ENCODE measurements at regions not wholly inside any gene's neighbourhood (a gene's known extent, or its start where the extent isn't known, plus 50 kb on each side); places are given as distances from the start of the nearest gene placed in this dataset.

DNA sequence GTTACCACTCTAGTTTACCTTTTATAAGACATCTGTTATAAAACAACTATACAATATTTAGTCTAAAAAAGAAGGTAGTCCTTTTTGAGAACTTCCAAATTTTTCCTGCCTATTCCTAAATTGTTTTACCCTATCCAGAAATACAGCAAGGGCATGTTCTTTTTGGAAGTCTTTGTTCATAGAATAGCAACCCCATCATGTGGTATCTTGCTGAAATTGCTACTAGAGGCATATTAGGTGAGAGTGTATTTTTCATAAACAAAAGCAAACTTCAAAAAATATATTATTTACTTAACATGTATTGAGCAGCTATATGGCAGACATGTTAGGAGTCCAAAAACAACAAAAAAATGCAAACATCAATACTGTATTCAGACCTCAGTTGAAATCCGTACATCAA is 371.8 kb upstream of the NRSN1 start:
- Histone ChIP-seq H3K4me3 (replicated peaks in 1 of 4; ENCODE audit: control extremely low read depth in 1 of 4, insufficient read depth in 1 of 4, low read depth in 3 of 4, low read length in 4 of 4) (no peak overlapping the region), H3K4me1 (ENCODE audit: control insufficient read depth, extremely low read depth, insufficient read depth, low read length) (no peaks in the 10 kb centered on the region), H3K9ac (ENCODE audit: insufficient read depth, low read length) (no peak overlapping the region), H3K9me3 (ENCODE audit: control insufficient read depth, insufficient read depth, low read depth, low read length) (no peaks in the 10 kb centered on the region), H3K27ac (ENCODE audit: insufficient read depth, low read length) (no peak overlapping the region), H2AFZ (ENCODE audit: low read length) (no peak overlapping the region), H3K36me3 (ENCODE audit: control insufficient read depth, insufficient read depth, low read length) (no peaks in the 10 kb centered on the region), H3K27me3 (ENCODE audit: control insufficient read depth, insufficient read depth, low read length) (no peaks in the 10 kb centered on the region), H3K79me2 (ENCODE audit: control insufficient read depth, insufficient read depth, low read length) (no peaks in the 10 kb centered on the region), H4K20me1 (ENCODE audit: control insufficient read depth, extremely low read depth, insufficient read depth, low read length) (no peaks in the 10 kb centered on the region), H3K4me2 (ENCODE audit: extremely low read depth, insufficient read depth, low read length) (no peak overlapping the region)
- TF ChIP-seq EZH2 (IDR thresholded peaks at IDR 0.05; ENCODE audit: low read length, missing control alignments), result no peak
- TF ChIP-seq, protein P1, sequence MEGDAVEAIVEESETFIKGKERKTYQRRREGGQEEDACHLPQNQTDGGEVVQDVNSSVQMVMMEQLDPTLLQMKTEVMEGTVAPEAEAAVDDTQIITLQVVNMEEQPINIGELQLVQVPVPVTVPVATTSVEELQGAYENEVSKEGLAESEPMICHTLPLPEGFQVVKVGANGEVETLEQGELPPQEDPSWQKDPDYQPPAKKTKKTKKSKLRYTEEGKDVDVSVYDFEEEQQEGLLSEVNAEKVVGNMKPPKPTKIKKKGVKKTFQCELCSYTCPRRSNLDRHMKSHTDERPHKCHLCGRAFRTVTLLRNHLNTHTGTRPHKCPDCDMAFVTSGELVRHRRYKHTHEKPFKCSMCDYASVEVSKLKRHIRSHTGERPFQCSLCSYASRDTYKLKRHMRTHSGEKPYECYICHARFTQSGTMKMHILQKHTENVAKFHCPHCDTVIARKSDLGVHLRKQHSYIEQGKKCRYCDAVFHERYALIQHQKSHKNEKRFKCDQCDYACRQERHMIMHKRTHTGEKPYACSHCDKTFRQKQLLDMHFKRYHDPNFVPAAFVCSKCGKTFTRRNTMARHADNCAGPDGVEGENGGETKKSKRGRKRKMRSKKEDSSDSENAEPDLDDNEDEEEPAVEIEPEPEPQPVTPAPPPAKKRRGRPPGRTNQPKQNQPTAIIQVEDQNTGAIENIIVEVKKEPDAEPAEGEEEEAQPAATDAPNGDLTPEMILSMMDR (conservative IDR thresholded peaks at IDR 0.05 in 1 of 2, IDR thresholded peaks at IDR 0.05 in 1 of 2; ENCODE audit: low read depth in 1 of 2, low read length in 2 of 2), result no peak
- DNase-seq (ENCODE audit: low read depth in 2 of 2), result peak in 1 of 2 donors; percentile 9

DNA sequence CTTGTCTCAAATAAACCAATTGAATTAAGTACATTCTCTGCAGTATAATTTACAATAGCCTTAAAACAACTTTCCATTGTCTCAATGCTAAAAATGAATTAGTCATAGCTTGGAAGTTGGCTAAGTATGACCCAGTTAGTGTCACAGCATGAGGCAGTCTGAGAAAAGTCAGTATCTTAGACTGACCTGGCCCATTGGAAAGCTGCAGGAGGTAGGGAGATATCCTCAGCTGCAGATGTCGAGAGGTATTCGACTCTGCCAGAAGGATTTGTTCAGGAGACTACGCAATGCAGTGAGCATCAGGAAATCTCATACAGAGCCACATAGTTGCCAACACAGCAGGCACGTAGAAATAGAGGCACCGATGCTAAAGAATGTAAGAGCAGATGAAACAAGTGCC is 350.9 kb upstream of the NRSN1 start:
- Histone ChIP-seq H3K27ac (ENCODE audit: insufficient read depth, low read length) (no peak overlapping the region), H3K4me1 (ENCODE audit: control insufficient read depth, extremely low read depth, insufficient read depth, low read length) (no peaks in the 10 kb centered on the region), H3K9ac (ENCODE audit: insufficient read depth, low read length) (no peak overlapping the region), H3K9me3 (ENCODE audit: control insufficient read depth, insufficient read depth, low read depth, low read length) (no peaks in the 10 kb centered on the region), H3K36me3 (ENCODE audit: control insufficient read depth, insufficient read depth, low read length) (no peaks in the 10 kb centered on the region), H3K4me3 (replicated peaks in 1 of 4; ENCODE audit: control extremely low read depth in 1 of 4, insufficient read depth in 1 of 4, low read depth in 3 of 4, low read length in 4 of 4) (no peak overlapping the region), H4K20me1 (ENCODE audit: control insufficient read depth, extremely low read depth, insufficient read depth, low read length) (no peaks in the 10 kb centered on the region), H2AFZ (ENCODE audit: low read length) (no peak overlapping the region), H3K4me2 (ENCODE audit: extremely low read depth, insufficient read depth, low read length) (no peak overlapping the region), H3K79me2 (ENCODE audit: control insufficient read depth, insufficient read depth, low read length) (no peaks in the 10 kb centered on the region), H3K27me3 (ENCODE audit: control insufficient read depth, insufficient read depth, low read length) (no peaks in the 10 kb centered on the region)
- DNase-seq (ENCODE audit: low read depth in 2 of 2), result peak in 1 of 2 donors; percentile 3
- TF ChIP-seq, protein P1 (conservative IDR thresholded peaks at IDR 0.05 in 1 of 2, IDR thresholded peaks at IDR 0.05 in 1 of 2; ENCODE audit: low read depth in 1 of 2, low read length in 2 of 2), result no peak
- no peak for TF ChIP-seq EZH2 (IDR thresholded peaks at IDR 0.05; ENCODE audit: low read length, missing control alignments)

GRCh38 chr6:23783901-23784300 is 342.1 kb upstream of the NRSN1 start:
- Histone ChIP-seq H3K79me2 (ENCODE audit: control insufficient read depth, insufficient read depth, low read length) (no peaks in the 10 kb centered on the region), H3K4me2 (ENCODE audit: extremely low read depth, insufficient read depth, low read length) (no peak overlapping the region), H3K4me3 (replicated peaks in 1 of 4; ENCODE audit: control extremely low read depth in 1 of 4, insufficient read depth in 1 of 4, low read depth in 3 of 4, low read length in 4 of 4) (no peak overlapping the region), H3K27ac (ENCODE audit: insufficient read depth, low read length) (no peak overlapping the region), H4K20me1 (ENCODE audit: control insufficient read depth, extremely low read depth, insufficient read depth, low read length) (no peaks in the 10 kb centered on the region), H3K27me3 (ENCODE audit: control insufficient read depth, insufficient read depth, low read length) (no peaks in the 10 kb centered on the region), H3K9me3 (ENCODE audit: control insufficient read depth, insufficient read depth, low read depth, low read length) (no peaks in the 10 kb centered on the region), H3K9ac (ENCODE audit: insufficient read depth, low read length) (no peak overlapping the region), H3K36me3 (ENCODE audit: control insufficient read depth, insufficient read depth, low read length) (no peaks in the 10 kb centered on the region), H2AFZ (ENCODE audit: low read length) (no peak overlapping the region), H3K4me1 (ENCODE audit: control insufficient read depth, extremely low read depth, insufficient read depth, low read length) (no peaks in the 10 kb centered on the region)
- DNase-seq (ENCODE audit: low read depth in 2 of 2), result no peak
- TF ChIP-seq EZH2 (IDR thresholded peaks at IDR 0.05; ENCODE audit: low read length, missing control alignments), result no peak
- TF ChIP-seq, protein P1 (conservative IDR thresholded peaks at IDR 0.05 in 1 of 2, IDR thresholded peaks at IDR 0.05 in 1 of 2; ENCODE audit: low read depth in 1 of 2, low read length in 2 of 2), result no peak
